ENCODE measurements at regions not wholly inside any gene's neighbourhood (a gene's known extent, or its start where the extent isn't known, plus 50 kb on each side); places are given as distances from the start of the nearest gene placed in this dataset.

DNA sequence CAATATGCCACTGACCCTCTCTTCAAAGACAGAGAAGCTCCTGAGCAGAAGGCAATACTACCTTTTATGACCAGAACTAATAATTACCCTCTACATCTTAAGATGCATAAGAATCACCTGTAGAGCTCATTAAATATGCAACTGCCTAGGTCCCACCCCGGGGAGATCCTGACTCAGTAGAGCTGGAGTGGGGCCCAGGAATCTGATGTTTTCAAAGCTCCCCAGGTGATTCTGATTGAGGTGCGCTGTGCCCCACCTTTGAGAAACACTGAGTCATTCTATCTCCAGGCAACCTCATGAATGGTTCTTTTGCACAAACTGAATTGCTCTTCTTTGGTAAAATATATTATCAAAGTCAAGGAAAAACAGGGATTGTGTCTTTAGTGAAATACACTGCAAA lies 149.3 kb upstream of the BMP4 start:
- H3K27ac ChIP-seq: no peak overlapping the region
- DNase-seq (no peak), ATAC-seq (no peak)
- H3K9me3 ChIP-seq: no peaks in the 10 kb centered on the region
- no peak overlapping the region for H3K4me3 ChIP-seq
- TF ChIP-seq POLR2A (IDR thresholded peaks at IDR 0.05): no peak
- TF ChIP-seq, protein P1, sequence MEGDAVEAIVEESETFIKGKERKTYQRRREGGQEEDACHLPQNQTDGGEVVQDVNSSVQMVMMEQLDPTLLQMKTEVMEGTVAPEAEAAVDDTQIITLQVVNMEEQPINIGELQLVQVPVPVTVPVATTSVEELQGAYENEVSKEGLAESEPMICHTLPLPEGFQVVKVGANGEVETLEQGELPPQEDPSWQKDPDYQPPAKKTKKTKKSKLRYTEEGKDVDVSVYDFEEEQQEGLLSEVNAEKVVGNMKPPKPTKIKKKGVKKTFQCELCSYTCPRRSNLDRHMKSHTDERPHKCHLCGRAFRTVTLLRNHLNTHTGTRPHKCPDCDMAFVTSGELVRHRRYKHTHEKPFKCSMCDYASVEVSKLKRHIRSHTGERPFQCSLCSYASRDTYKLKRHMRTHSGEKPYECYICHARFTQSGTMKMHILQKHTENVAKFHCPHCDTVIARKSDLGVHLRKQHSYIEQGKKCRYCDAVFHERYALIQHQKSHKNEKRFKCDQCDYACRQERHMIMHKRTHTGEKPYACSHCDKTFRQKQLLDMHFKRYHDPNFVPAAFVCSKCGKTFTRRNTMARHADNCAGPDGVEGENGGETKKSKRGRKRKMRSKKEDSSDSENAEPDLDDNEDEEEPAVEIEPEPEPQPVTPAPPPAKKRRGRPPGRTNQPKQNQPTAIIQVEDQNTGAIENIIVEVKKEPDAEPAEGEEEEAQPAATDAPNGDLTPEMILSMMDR (IDR thresholded peaks at IDR 0.05): no peak
- no peaks in the 10 kb centered on the region for H3K27me3 ChIP-seq
- H3K4me1 ChIP-seq: no peaks in the 10 kb centered on the region
- no peaks in the 10 kb centered on the region for H3K36me3 ChIP-seq
- 86% methylated on average over 2 of the region's 2 CpGs for WGBS (ENCODE audit: insufficient coverage, low coverage, low lambda C conversion rate, missing lambda C conversion rate)
- intact Hi-C loops (cut with DNase I): no loop called here

DNA sequence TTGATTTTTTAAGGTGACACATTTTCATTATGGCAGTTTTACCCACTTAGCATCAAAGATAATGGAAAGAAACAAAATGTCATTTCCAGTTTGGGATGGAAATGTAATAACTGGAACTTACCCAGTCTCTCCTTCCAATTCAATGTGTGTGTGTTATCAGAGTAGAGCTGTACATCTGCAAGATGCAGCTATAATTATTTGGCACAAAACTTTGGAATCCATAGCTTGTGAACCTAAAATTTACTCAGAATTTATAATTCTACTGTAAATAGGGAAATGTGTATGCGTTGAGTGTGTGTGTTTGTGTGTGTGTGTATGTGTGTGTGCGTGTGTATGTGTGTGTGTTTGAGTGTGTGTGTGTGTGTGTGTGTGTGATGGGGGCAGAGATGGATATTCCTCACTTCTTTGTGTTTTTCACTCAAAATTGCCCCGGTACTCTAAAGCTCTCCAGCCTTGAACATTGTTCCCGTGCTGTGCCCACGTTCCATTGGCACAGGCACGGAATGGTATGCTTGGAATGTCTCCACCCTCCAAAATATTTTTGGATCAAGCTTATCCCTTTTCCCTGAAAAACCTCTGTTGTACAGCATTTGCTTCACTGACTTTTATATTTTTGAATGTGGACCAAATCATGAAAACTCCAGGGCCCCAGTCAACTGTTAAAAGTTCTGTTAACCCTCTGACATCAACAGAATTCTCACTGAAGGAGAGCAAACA lies 150.2 kb upstream of the BMP4 start:
- Histone ChIP-seq H3K4me1 (no peaks in the 10 kb centered on the region), H3K36me3 (no peaks in the 10 kb centered on the region), H3K27me3 (no peaks in the 10 kb centered on the region), H3K9me3 (no peaks in the 10 kb centered on the region), H3K4me3 (no peak overlapping the region), H3K27ac (no peak overlapping the region)
- ATAC-seq: no peak
- no peak for DNase-seq
- 46% methylated on average over 6 of the region's 6 CpGs for WGBS (ENCODE audit: insufficient coverage, low coverage, low lambda C conversion rate, missing lambda C conversion rate)
- TF ChIP-seq POLR2A (IDR thresholded peaks at IDR 0.05): no peak
- TF ChIP-seq, protein P1 (IDR thresholded peaks at IDR 0.05): no peak
- intact Hi-C loops (cut with DNase I): no loop called here

DNA sequence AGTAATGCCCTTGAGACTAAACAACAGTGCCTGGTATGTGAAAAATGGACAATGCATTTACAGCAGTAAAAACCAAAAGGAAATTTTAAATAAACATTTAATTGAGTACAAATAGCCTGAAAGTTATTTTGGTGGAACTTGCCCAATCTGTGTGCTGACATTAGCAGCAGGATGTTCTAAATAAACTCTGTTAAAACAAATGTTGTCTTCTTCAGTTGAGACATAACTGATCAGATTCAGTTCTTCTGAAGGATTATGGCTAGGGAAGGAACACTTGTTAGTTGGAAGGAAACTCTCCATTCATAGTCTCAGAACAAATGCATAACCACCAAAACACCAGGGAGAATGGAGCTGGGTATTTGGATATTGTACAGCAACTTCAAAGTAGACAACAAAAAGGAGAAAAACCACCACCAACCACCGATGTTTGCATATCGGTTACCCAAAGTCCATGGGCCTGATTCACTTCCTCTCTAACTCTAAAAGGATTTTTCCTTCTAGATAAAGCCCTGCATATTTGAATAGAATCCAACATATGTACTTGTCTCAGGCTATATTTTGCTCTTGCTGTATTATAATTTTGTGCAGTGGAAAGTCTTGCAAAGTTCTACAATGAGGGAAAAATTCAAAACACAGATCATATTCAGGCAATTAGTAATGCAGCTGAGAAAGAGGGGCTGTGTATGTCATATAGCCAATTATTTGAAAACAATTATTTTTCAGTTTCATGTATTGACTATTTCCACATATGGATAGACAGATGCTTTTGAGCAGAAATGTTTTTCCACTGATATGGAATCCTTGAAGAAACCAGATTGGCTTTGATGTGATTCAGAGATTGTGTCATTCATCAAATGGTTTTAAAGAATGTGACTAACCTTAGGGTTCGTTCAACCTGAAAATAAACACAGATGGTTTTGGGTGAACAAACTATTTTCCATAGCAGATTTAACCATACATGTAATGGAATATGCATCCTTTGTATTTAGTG lies 152.2 kb upstream of the BMP4 start:
- no peaks in the 10 kb centered on the region for H3K9me3 ChIP-seq
- H3K4me3 ChIP-seq: no peak overlapping the region
- no peak for TF ChIP-seq POLR2A (IDR thresholded peaks at IDR 0.05)
- TF ChIP-seq, protein P1 (IDR thresholded peaks at IDR 0.05): no peak
- H3K27me3 ChIP-seq: no peaks in the 10 kb centered on the region
- no peaks in the 10 kb centered on the region for H3K4me1 ChIP-seq
- WGBS (ENCODE audit: insufficient coverage, low coverage, low lambda C conversion rate, missing lambda C conversion rate): 54% methylated on average over 3 of the region's 3 CpGs
- H3K27ac ChIP-seq: no peak overlapping the region
- intact Hi-C loops (cut with DNase I): no loop called here
- peak in 2 of 4 donors; percentile 20 to 38 for ATAC-seq
- H3K36me3 ChIP-seq: no peaks in the 10 kb centered on the region
- DNase-seq: no peak

DNA sequence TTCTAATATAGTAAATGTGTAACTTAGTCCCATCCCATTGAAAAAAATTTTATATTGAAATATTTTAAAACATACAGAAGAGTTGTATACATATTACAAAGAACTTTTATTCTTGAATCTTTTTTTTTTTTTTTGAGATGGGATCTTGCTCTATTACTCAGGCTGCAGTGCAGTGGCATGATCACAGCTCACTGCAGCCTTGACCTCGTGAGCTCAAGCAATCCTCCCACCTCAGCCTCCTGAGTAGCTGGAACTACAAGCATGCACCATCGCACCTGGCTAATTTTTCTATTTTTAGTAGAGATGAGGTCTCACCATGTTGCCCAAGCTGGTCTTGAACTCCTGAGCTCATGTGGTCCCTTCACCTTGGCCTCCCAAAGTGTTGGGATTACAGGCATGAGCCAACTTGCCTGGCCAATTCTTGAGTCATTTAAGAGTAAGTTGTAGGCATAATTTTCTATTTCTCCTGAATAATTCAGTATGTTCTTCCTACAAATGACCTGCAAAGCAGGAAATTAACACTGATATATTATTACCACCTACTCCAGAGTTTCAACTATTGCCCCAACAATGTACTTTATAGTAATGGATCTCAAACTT lies 153.0 kb upstream of the BMP4 start:
- H3K9me3 ChIP-seq: no peaks in the 10 kb centered on the region
- H3K27ac ChIP-seq: no peak overlapping the region
- DNase-seq: no peak
- intact Hi-C loops (cut with DNase I): no loop called here
- no peak for TF ChIP-seq POLR2A (IDR thresholded peaks at IDR 0.05)
- TF ChIP-seq, protein P1 (IDR thresholded peaks at IDR 0.05): no peak
- no peaks in the 10 kb centered on the region for H3K27me3 ChIP-seq
- no peak overlapping the region for H3K4me3 ChIP-seq
- peaks cover 0 to 2% (median 0%) of the 10 kb centered on the region in 4 donors for H3K4me1 ChIP-seq
- no peaks in the 10 kb centered on the region for H3K36me3 ChIP-seq
- ATAC-seq: no peak
- 77% methylated on average over 2 of the region's 2 CpGs for WGBS (ENCODE audit: insufficient coverage, low coverage, low lambda C conversion rate, missing lambda C conversion rate)

All from right lobe of liver (tissue), 6 donors.